ENCODE measurements at regions not wholly inside any gene's neighbourhood (a gene's known extent, or its start where the extent isn't known, plus 50 kb on each side); places are given as distances from the start of the nearest gene placed in this dataset.

DNA sequence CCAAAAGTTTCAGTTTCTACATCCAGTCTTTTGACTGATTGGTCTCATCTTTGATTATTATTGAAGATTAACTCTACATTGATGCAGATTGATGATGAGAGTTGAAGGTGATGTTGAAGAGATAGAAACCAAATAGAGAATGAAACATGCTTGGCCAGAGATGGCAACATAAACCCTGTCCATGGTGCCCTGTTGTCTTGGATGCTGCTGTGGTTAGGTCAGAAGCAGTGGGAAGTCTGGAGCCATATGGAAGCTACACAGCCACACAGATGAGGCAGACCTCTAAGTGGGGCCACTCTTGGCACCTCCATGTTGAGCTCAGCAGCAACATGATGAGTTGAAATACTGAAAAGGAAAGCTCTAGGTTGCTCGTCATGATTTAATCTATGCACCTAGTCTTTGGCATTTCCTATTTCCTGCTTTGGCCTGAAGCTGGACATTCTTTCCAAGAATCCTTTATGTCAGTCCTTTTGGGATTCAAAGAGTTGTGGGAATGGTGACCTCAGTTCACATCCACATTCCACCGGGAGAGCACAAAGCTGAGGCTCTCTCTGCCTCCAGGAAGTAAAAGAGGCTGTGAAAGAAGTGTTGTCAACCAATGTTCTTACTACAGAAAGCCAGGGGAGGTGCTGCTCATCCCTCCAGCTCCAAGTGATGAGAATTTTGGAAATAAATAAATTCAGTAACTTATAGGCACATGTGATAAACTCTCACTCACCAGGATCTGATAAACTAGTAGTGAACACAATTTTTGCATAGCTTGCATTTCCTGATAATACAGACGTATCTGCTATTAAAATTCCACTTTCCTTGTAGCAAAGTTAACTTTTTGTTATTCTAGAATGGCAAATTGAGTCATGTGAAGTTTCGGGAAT lies 127.7 kb upstream of the MAF start:
- CTCF ChIA-PET = interaction anchor here (0.5 kb wide), 1 partner anchor 278 kb away, joined by 5 read pairs; no protein-coding TSS in a partner anchor
- POLR2A ChIA-PET = no interaction called here

DNA sequence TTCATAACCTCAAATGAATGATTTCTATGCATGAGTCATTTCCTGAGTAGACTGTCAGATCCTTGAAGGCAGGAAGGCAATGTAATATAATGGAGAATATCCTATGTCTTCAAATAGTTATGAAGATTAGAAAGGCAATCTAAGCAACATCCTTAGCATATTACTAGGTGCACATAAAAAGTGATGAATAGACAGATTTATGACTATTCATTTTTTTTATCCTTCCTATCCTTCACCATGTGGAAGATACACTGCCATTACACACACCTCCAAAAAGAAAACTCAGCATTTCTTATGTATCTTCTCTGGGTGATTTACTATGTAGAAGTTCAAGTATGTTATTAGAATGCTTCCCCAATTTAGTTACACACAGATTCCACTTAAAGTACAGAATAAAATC lies 126.4 kb upstream of the MAF start:
- Histone ChIP-seq H3K9me3 (ENCODE audit: control insufficient read depth, insufficient read depth, low read length) (peaks cover 10% of the 10 kb centered on the region), H3K27me3 (ENCODE audit: control insufficient read depth, insufficient read depth, low read length) (no peaks in the 10 kb centered on the region), H3K27ac (ENCODE audit: low read depth, low read length) (no peak overlapping the region), H3K4me3 (ENCODE audit: low read depth, low read length) (no peak overlapping the region)
- no peak for DNase-seq (ENCODE audit: low read depth, low spot score)
- POLR2A ChIA-PET = no interaction called here
- CTCF ChIA-PET = no interaction called here
- TF ChIP-seq, protein P1, sequence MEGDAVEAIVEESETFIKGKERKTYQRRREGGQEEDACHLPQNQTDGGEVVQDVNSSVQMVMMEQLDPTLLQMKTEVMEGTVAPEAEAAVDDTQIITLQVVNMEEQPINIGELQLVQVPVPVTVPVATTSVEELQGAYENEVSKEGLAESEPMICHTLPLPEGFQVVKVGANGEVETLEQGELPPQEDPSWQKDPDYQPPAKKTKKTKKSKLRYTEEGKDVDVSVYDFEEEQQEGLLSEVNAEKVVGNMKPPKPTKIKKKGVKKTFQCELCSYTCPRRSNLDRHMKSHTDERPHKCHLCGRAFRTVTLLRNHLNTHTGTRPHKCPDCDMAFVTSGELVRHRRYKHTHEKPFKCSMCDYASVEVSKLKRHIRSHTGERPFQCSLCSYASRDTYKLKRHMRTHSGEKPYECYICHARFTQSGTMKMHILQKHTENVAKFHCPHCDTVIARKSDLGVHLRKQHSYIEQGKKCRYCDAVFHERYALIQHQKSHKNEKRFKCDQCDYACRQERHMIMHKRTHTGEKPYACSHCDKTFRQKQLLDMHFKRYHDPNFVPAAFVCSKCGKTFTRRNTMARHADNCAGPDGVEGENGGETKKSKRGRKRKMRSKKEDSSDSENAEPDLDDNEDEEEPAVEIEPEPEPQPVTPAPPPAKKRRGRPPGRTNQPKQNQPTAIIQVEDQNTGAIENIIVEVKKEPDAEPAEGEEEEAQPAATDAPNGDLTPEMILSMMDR (IDR thresholded peaks at IDR 0.05; ENCODE audit: low read depth, low read length) = no peak

More for the DNA sequence above, 127.7 kb upstream of the MAF start:
- H3K4me3 ChIP-seq (ENCODE audit: low read depth, low read length) = no peak overlapping the region
- H3K27ac ChIP-seq (ENCODE audit: low read depth, low read length) = no peak overlapping the region
- H3K9me3 ChIP-seq (ENCODE audit: control insufficient read depth, insufficient read depth, low read length) = peaks cover 10% of the 10 kb centered on the region
- TF ChIP-seq, protein P1 (IDR thresholded peaks at IDR 0.05; ENCODE audit: low read depth, low read length) = no peak
- no peaks in the 10 kb centered on the region for H3K27me3 ChIP-seq (ENCODE audit: control insufficient read depth, insufficient read depth, low read length)
- DNase-seq (ENCODE audit: low read depth, low spot score) = no peak

DNA sequence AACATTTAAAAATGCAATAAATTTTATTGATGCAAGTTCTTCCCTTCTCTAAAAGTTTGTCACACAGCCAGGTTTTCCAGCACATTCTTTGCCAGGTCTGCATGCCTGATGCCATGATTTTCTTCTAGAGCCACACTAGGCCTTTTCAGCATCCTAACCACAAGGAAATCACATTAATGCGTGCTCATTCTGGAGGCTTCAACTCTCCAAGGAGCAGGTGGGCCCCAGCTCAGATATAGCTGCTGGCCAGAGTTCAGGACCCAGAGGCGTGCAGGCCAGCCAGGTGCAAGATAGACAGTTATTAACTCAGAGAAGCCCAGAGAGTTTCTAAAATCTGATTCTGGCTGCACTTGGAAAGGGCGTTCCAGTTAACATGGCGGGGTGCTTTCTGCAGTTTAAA lies 124.5 kb upstream of the MAF start:
- CTCF ChIA-PET = no interaction called here
- TF ChIP-seq, protein P1 (IDR thresholded peaks at IDR 0.05; ENCODE audit: low read depth, low read length) = no peak
- no peak for DNase-seq (ENCODE audit: low read depth, low spot score)
- Histone ChIP-seq H3K27ac (ENCODE audit: low read depth, low read length) (no peak overlapping the region), H3K4me3 (ENCODE audit: low read depth, low read length) (no peak overlapping the region), H3K9me3 (ENCODE audit: control insufficient read depth, insufficient read depth, low read length) (peaks cover 10% of the 10 kb centered on the region), H3K27me3 (ENCODE audit: control insufficient read depth, insufficient read depth, low read length) (no peaks in the 10 kb centered on the region)
- POLR2A ChIA-PET = no interaction called here

DNA sequence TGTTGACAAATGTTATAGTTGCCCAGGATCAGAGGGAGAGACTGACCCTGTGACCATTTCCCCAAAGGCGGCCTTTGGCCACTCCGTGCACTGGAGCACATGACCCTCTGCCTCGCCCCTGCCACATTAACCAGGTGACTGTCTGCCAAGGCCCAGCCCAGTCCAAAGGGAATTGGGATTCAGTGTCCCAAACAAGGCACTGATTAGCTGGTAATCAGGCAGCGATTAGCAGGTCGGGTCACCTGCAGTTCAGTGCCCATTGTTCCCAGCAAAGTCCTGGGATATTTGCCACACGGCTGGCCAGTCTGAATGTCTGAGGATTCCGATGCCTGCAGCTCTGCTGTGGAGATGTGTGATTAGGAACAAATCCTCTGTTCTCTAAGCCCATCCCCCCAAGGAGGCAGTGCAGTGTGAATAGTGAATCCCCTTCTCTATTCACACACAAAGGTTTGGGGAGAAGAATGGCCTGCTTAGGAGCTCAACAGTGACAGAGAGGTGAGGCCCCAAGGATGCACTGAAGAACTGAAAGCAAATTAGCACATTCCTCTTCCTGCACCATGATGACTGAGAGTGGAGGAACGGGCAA lies 123.1 kb upstream of the MAF start:
- POLR2A ChIA-PET = no interaction called here
- no peak overlapping the region for H3K27ac ChIP-seq (ENCODE audit: low read depth, low read length)

More for the DNA sequence above, 123.1 kb upstream of the MAF start:
- Histone ChIP-seq H3K27me3 (ENCODE audit: control insufficient read depth, insufficient read depth, low read length) (no peaks in the 10 kb centered on the region), H3K9me3 (ENCODE audit: control insufficient read depth, insufficient read depth, low read length) (peaks cover 10% of the 10 kb centered on the region), H3K4me3 (ENCODE audit: low read depth, low read length) (no peak overlapping the region)
- CTCF ChIA-PET = no interaction called here
- TF ChIP-seq, protein P1 (IDR thresholded peaks at IDR 0.05; ENCODE audit: low read depth, low read length) = no peak
- DNase-seq (ENCODE audit: low read depth, low spot score) = no peak
